MCF 10A (cell line): ENCODE measurements at regions not wholly inside any gene's neighbourhood (a gene's known extent, or its start where the extent isn't known, plus 50 kb on each side); places are given as distances from the start of the nearest gene placed in this dataset.

Experiments
- BruUV-seq: library from RNA; stranded (reverse); fragments of 400-500 nt; replicated peaks from 2 replicates; lab custom pipeline; 2021; lab: Mats Ljungman, UMichigan
- CTCF ChIA-PET: fragments of 300-600 bp; sonication (Branson Sonifier 250); formaldehyde crosslinking; extraction: SDS; loops from one replicate; lab custom pipeline; 2021; ENCODE audit warnings: antibody characterized with exemption, inconsistent platforms; lab: Yijun Ruan, JAX
- POLR2A ChIA-PET: fragments of 300-600, 350-650 bp; sonication (Branson Sonifier 250); formaldehyde crosslinking; extraction: SDS; loops from one replicate; lab custom pipeline; 2020; ENCODE audit warnings: antibody characterized with exemption, inconsistent platforms; lab: Yijun Ruan, JAX
- DNase-seq: peaks from one replicate; pipeline ENCODE4 v3.0.0-alpha.2; 2018; ENCODE audit not compliant: unreplicated experiment
- H3K27ac Mint-ChIP-seq: one replicate; pipeline ENCODE4 v1.8.0; 2022; ENCODE audit warnings: mild to moderate bottlenecking, low read depth, mixed read lengths; ENCODE audit not compliant: unreplicated experiment
- H3K27me3 Mint-ChIP-seq: one replicate; pipeline ENCODE4 v1.8.0; 2022; ENCODE audit warnings: mixed read lengths; ENCODE audit not compliant: insufficient read depth, unreplicated experiment
- H3K36me3 Mint-ChIP-seq: one replicate; pipeline ENCODE4 v1.8.0; 2022; ENCODE audit warnings: mild to moderate bottlenecking, moderate library complexity, mixed read lengths; ENCODE audit not compliant: insufficient read depth, unreplicated experiment
- H3K4me1 Mint-ChIP-seq: one replicate; pipeline ENCODE4 v1.8.0; 2022; ENCODE audit warnings: mixed read lengths; ENCODE audit not compliant: insufficient read depth, unreplicated experiment
- H3K4me3 Mint-ChIP-seq: one replicate; pipeline ENCODE4 v1.8.0; 2022; ENCODE audit warnings: mild to moderate bottlenecking, moderate library complexity, mixed read lengths; ENCODE audit not compliant: unreplicated experiment
- H3K9me3 Mint-ChIP-seq: one replicate; pipeline ENCODE4 v1.8.0; 2022; ENCODE audit warnings: mixed read lengths; ENCODE audit not compliant: unreplicated experiment
- CTCF ChIP-seq: fragments of 200-600 bp; IDR thresholded peaks from one replicate; pipeline ENCODE4 v1.8.0; 2022; ENCODE audit warnings: antibody characterized with exemption, mild to moderate bottlenecking; ENCODE audit not compliant: unreplicated experiment
- intact Hi-C: fragments of 100-400 bp; cut with micrococcal nuclease; formaldehyde crosslinking; loops from 2 replicates; pipeline ENCODE4 v1.14.1; 2022

GRCh38 chr17:5809056-5809455, 224.7 kb upstream of the NLRP1 start:
- BruUV-seq: no TSS peak
- ChIA-PET POLR2A (interaction anchor here (0.7 kb wide), 1 partner anchor 99 kb away, joined by 3 read pairs; no protein-coding TSS in a partner anchor), CTCF (interaction anchor here (0.6 to 0.7 kb wide), 2 partner anchors 19 to 546 kb away, joined by 4 read pairs; no protein-coding TSS in a partner anchor)
- no peak overlapping the region for H3K4me3 Mint-ChIP-seq
- TF ChIP-seq CTCF: no peak
- H3K36me3 Mint-ChIP-seq: peaks cover 6% of the 10 kb centered on the region
- no peaks in the 10 kb centered on the region for H3K27me3 Mint-ChIP-seq
- no peak for DNase-seq
- H3K4me1 Mint-ChIP-seq: no peaks in the 10 kb centered on the region
- no peak overlapping the region for H3K27ac Mint-ChIP-seq
- intact Hi-C loops: no loop called here
- peaks cover 18% of the 10 kb centered on the region for H3K9me3 Mint-ChIP-seq

GRCh38 chr17:5809580-5810188, 225.4 kb upstream of the NLRP1 start:
- ChIA-PET POLR2A (no interaction called here), CTCF (interaction anchor here (0.6 kb wide), 1 partner anchor 18 kb away, joined by 4 read pairs; no protein-coding TSS in a partner anchor)
- Mint-ChIP-seq H3K4me1 (no peaks in the 10 kb centered on the region), H3K36me3 (peaks cover 6% of the 10 kb centered on the region), H3K27me3 (no peaks in the 10 kb centered on the region), H3K4me3 (no peak overlapping the region), H3K27ac (no peak overlapping the region), H3K9me3 (peaks cover 18% of the 10 kb centered on the region)
- no peak for DNase-seq
- intact Hi-C loops: no loop called here
- no TSS peak for BruUV-seq
- no peak for TF ChIP-seq CTCF

- ChIA-PET CTCF (interaction anchor here (0.6 kb wide), 2 partner anchors 79 to 225 kb away, joined by 3 read pairs; no protein-coding TSS in a partner anchor), POLR2A (no interaction called here)
- no TSS peak for BruUV-seq
- DNase-seq: no peak
- TF ChIP-seq CTCF: no peak
- Mint-ChIP-seq H3K4me1 (no peaks in the 10 kb centered on the region), H3K4me3 (no peak overlapping the region), H3K27ac (no peak overlapping the region), H3K9me3 (peaks cover 18% of the 10 kb centered on the region), H3K36me3 (peaks cover 6% of the 10 kb centered on the region), H3K27me3 (no peaks in the 10 kb centered on the region)
- intact Hi-C loops: no loop called here
These were observed 228.3 kb upstream of the NLRP1 start for GRCh38 chr17:5812590-5812989.

GRCh38 chr17:5813357-5813756, 229.0 kb upstream of the NLRP1 start:
- TF ChIP-seq CTCF: no peak
- ChIA-PET POLR2A (no interaction called here), CTCF (no interaction called here)
- no TSS peak for BruUV-seq
- peaks cover 18% of the 10 kb centered on the region for H3K9me3 Mint-ChIP-seq
- intact Hi-C loops: no loop called here
- no peaks in the 10 kb centered on the region for H3K27me3 Mint-ChIP-seq
- H3K36me3 Mint-ChIP-seq: peaks cover 11% of the 10 kb centered on the region
- H3K4me1 Mint-ChIP-seq: no peaks in the 10 kb centered on the region
- DNase-seq: no peak
- H3K4me3 Mint-ChIP-seq: no peak overlapping the region
- no peak overlapping the region for H3K27ac Mint-ChIP-seq
